T-helper 1 cell treated with Interleukin-12 subunit alpha and Interleukin-12 subunit beta and Interleukin-4 antibody, amounts not matched to agents 30 ng/mL and 1 ng/mL, for 36 hours (primary cell): ENCODE measurements at regions not wholly inside any gene's neighbourhood (a gene's known extent, or its start where the extent isn't known, plus 50 kb on each side); places are given as distances from the start of the nearest gene placed in this dataset.

Experiments used
- intact Hi-C: fragments of 100-400 bp; cut with micrococcal nuclease; formaldehyde crosslinking; loops from one replicate; pipeline ENCODE4 v1.15.1; 2024

GRCh38 chr2:104433657-104434056, 420.3 kb upstream of the POU3F3 start:
- intact Hi-C loops, result no loop called here

GRCh38 chr2:104434318-104434792, 419.6 kb upstream of the POU3F3 start:
- intact Hi-C loops, result no loop called here

GRCh38 chr2:104434966-104435365, 418.9 kb upstream of the POU3F3 start:
- intact Hi-C loops, result no loop called here

GRCh38 chr2:104438481-104438880, 415.4 kb upstream of the POU3F3 start:
- intact Hi-C loops, result no loop called here

- intact Hi-C loops, result no loop called here
These were observed 410.8 kb upstream of the POU3F3 start for GRCh38 chr2:104443145-104443544.

- intact Hi-C loops, result no loop called here
These were observed 409.5 kb upstream of the POU3F3 start for GRCh38 chr2:104444392-104444791.

- intact Hi-C loops, result no loop called here
These were observed 409.0 kb upstream of the POU3F3 start for GRCh38 chr2:104444889-104445288.

GRCh38 chr2:104447831-104448434, 406.0 kb upstream of the POU3F3 start:
- intact Hi-C loops, result no loop called here

GRCh38 chr2:104448661-104449440, 405.1 kb upstream of the POU3F3 start:
- intact Hi-C loops, result no loop called here

- intact Hi-C loops, result no loop called here
These were observed 401.4 kb upstream of the POU3F3 start for GRCh38 chr2:104452558-104452957.

- intact Hi-C loops, result no loop called here
These were observed 391.2 kb upstream of the POU3F3 start for GRCh38 chr2:104462731-104463130.

GRCh38 chr2:104465981-104466380, 387.9 kb upstream of the POU3F3 start:
- intact Hi-C loops, result no loop called here

GRCh38 chr2:104468846-104469245, 385.1 kb upstream of the POU3F3 start:
- intact Hi-C loops, result no loop called here

- intact Hi-C loops, result no loop called here
These were observed 381.8 kb upstream of the POU3F3 start for GRCh38 chr2:104472076-104472475.

GRCh38 chr2:104473546-104473945, 380.4 kb upstream of the POU3F3 start:
- intact Hi-C loops, result no loop called here

GRCh38 chr2:104474716-104475115, 379.2 kb upstream of the POU3F3 start:
- intact Hi-C loops, result no loop called here

- intact Hi-C loops, result no loop called here
These were observed 377.8 kb upstream of the POU3F3 start for GRCh38 chr2:104476075-104476474.

- intact Hi-C loops, result no loop called here
These were observed 377.3 kb upstream of the POU3F3 start for GRCh38 chr2:104476563-104476988.

GRCh38 chr2:104481341-104481740, 372.6 kb upstream of the POU3F3 start:
- intact Hi-C loops, result no loop called here

GRCh38 chr2:104487366-104487765, 366.5 kb upstream of the POU3F3 start:
- intact Hi-C loops, result no loop called here

- intact Hi-C loops, result no loop called here
These were observed 360.2 kb upstream of the POU3F3 start for GRCh38 chr2:104493698-104494097.

GRCh38 chr2:104501342-104501741, 352.6 kb upstream of the POU3F3 start:
- intact Hi-C loops, result no loop called here

- intact Hi-C loops, result no loop called here
These were observed 352.0 kb upstream of the POU3F3 start for GRCh38 chr2:104501929-104502328.
